ENCODE measurements at regions not wholly inside any gene's neighbourhood (a gene's known extent, or its start where the extent isn't known, plus 50 kb on each side); places are given as distances from the start of the nearest gene placed in this dataset.

GRCh38 chr21:34022627-34023335, 50.6 kb upstream of the MRPS6 start:
- no peak for FAIRE-seq

GRCh38 chr21:34021726-34022125, 51.7 kb upstream of the MRPS6 start:
- no peak for FAIRE-seq

- FAIRE-seq, result no peak
Observed at GRCh38 chr21:34020983-34021553, 52.3 kb upstream of the MRPS6 start.

GRCh38 chr21:34020005-34020847, 53.2 kb upstream of the MRPS6 start:
- no peak for FAIRE-seq

GRCh38 chr21:34019402-34019801, 54.0 kb upstream of the MRPS6 start:
- no peak for FAIRE-seq

GRCh38 chr21:34018910-34019309, 54.5 kb upstream of the MRPS6 start:
- FAIRE-seq, result no peak

GRCh38 chr21:34018185-34018584, 55.2 kb upstream of the MRPS6 start:
- no peak for FAIRE-seq

- no peak for FAIRE-seq
Observed at GRCh38 chr21:34017039-34017961, 56.1 kb upstream of the MRPS6 start.

- no peak for FAIRE-seq
Observed at GRCh38 chr21:34012640-34013039, 60.7 kb upstream of the MRPS6 start.

- FAIRE-seq, result no peak
Observed at GRCh38 chr21:34011660-34012059, 61.7 kb upstream of the MRPS6 start.

- no peak for FAIRE-seq
Observed at GRCh38 chr21:34009193-34009592, 64.2 kb upstream of the MRPS6 start.

- FAIRE-seq, result no peak
Observed at GRCh38 chr21:34008618-34009017, 64.8 kb upstream of the MRPS6 start.

GRCh38 chr21:34006611-34007168, 66.7 kb upstream of the MRPS6 start:
- no peak for FAIRE-seq

GRCh38 chr21:34004974-34005373, 68.4 kb upstream of the MRPS6 start:
- no peak for FAIRE-seq

GRCh38 chr21:34004013-34004938, 69.1 kb upstream of the MRPS6 start:
- FAIRE-seq, result no peak

- no peak for FAIRE-seq
Observed at GRCh38 chr21:34003428-34003827, 70.0 kb upstream of the MRPS6 start.

GRCh38 chr21:34000375-34000774, 73.0 kb upstream of the MRPS6 start:
- no peak for FAIRE-seq

GRCh38 chr21:33998809-33999208, 74.6 kb upstream of the MRPS6 start:
- FAIRE-seq, result no peak

GRCh38 chr21:33998402-33998801, 75.0 kb upstream of the MRPS6 start:
- FAIRE-seq, result no peak

- no peak for FAIRE-seq
Observed at GRCh38 chr21:33997436-33997835, 75.9 kb upstream of the MRPS6 start.

GRCh38 chr21:33994373-33994772, 78.8 kb upstream of the ATP5PO start:
- no peak for FAIRE-seq

All from G401.6 (cell line).